Epithelial cell of proximal tubule (primary cell): ENCODE measurements at regions not wholly inside any gene's neighbourhood (a gene's known extent, or its start where the extent isn't known, plus 50 kb on each side); places are given as distances from the start of the nearest gene placed in this dataset.

Experiments
- DNase-seq: peaks from one replicate; pipeline ENCODE4 v3.0.0-alpha.2; 2011; ENCODE audit warnings: low read depth
- H3K4me3 ChIP-seq: 2 replicates; pipeline ENCODE4 v1.5.1; 2011; ENCODE audit warnings: low read depth, mild to moderate bottlenecking, low read length
- CTCF ChIP-seq: conservative IDR thresholded peaks from 2 replicates; pipeline ENCODE4 v1.5.1; 2012; ENCODE audit warnings: low read depth, mild to moderate bottlenecking, low read length

GRCh38 chr9:13484186-13484585 is 204.7 kb upstream of the MPDZ start:
- no peak for DNase-seq
- H3K4me3 ChIP-seq = no peak overlapping the region
- no peak for TF ChIP-seq CTCF

GRCh38 chr9:13481274-13481673 is 201.8 kb upstream of the MPDZ start:
- H3K4me3 ChIP-seq = no peak overlapping the region
- DNase-seq = no peak
- no peak for TF ChIP-seq CTCF

GRCh38 chr9:13480693-13481092 is 201.2 kb upstream of the MPDZ start:
- no peak overlapping the region for H3K4me3 ChIP-seq
- DNase-seq = no peak
- no peak for TF ChIP-seq CTCF

- no peak overlapping the region for H3K4me3 ChIP-seq
- no peak for TF ChIP-seq CTCF
- no peak for DNase-seq
Measured at GRCh38 chr9:13479096-13479495, 199.6 kb upstream of the MPDZ start.

- no peak overlapping the region for H3K4me3 ChIP-seq
- no peak for DNase-seq
- TF ChIP-seq CTCF = no peak
Measured at GRCh38 chr9:13478639-13479038, 199.1 kb upstream of the MPDZ start.

GRCh38 chr9:13478160-13478559 is 198.7 kb upstream of the MPDZ start:
- DNase-seq = peak; percentile 54
- no peak overlapping the region for H3K4me3 ChIP-seq
- no peak for TF ChIP-seq CTCF

GRCh38 chr9:13470836-13471235 is 191.3 kb upstream of the MPDZ start:
- no peak for TF ChIP-seq CTCF
- no peak overlapping the region for H3K4me3 ChIP-seq
- DNase-seq = no peak
